Astrocyte of the spinal cord (primary cell): ENCODE measurements at regions not wholly inside any gene's neighbourhood (a gene's known extent, or its start where the extent isn't known, plus 50 kb on each side); places are given as distances from the start of the nearest gene placed in this dataset.

Source experiments
- DNase-seq: peaks from one replicate; pipeline ENCODE4 v3.0.0; 2011; ENCODE audit warnings: low read depth, low spot score
- H3K4me3 ChIP-seq: 2 replicates; pipeline ENCODE4 v1.5.1; 2011; ENCODE audit warnings: low read depth, mild to moderate bottlenecking, low read length, moderate library complexity
- in situ Hi-C: cut with HindIII; loops from 2 replicates; pipeline ENCODE4 v1.10.0; 2017; ENCODE audit warnings: low sequenced_read_pairs
- TF ChIP-seq, protein P1 (sequence below): IDR thresholded peaks from 2 replicates; pipeline ENCODE4 v1.5.1; 2012; ENCODE audit warnings: low read depth, mild to moderate bottlenecking, low read length, inconsistent platforms

DNA sequence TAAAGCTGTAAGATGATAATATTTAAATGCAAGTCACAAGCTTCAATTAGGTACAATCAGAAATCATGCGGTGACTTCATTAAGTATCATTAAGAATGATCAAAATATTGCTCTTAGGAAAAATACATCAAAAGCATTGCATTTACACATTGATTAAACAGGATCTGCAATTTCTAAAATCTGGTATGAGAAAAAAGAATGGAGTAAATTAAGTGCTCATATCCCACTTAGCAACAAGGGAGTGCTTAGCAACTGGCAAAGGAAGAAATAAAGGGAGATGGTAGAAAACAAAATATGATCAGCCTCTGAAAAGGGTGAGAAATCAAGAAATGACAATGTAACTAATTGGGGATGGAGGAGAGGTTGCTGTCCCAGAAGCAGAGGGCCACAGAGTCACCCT, 1918.2 kb upstream of the PIK3C3 start:
- in situ Hi-C loops = no loop called here
- H3K4me3 ChIP-seq = no peak overlapping the region
- TF ChIP-seq, protein P1, sequence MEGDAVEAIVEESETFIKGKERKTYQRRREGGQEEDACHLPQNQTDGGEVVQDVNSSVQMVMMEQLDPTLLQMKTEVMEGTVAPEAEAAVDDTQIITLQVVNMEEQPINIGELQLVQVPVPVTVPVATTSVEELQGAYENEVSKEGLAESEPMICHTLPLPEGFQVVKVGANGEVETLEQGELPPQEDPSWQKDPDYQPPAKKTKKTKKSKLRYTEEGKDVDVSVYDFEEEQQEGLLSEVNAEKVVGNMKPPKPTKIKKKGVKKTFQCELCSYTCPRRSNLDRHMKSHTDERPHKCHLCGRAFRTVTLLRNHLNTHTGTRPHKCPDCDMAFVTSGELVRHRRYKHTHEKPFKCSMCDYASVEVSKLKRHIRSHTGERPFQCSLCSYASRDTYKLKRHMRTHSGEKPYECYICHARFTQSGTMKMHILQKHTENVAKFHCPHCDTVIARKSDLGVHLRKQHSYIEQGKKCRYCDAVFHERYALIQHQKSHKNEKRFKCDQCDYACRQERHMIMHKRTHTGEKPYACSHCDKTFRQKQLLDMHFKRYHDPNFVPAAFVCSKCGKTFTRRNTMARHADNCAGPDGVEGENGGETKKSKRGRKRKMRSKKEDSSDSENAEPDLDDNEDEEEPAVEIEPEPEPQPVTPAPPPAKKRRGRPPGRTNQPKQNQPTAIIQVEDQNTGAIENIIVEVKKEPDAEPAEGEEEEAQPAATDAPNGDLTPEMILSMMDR = no peak
- no peak for DNase-seq

DNA sequence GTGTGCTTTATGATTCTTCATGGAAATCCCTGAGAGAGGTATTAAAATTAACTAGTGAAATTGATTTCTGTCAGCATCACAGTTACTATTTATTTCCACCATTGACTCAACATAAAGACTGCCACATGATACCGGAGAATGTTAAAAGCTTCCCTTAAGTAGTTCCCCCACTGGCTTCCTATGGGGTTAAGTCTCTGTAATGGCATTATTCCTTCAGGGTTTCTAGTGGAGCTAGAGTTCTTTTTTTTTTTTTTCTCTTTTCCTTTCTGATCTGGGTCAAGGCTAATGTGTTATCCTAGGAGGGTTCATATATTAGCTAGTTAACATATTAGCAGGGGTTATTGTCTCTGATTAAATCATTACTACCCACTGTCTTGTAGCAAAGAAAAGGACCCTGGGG, 1919.1 kb upstream of the PIK3C3 start:
- no peak overlapping the region for H3K4me3 ChIP-seq
- TF ChIP-seq, protein P1 = no peak
- DNase-seq = no peak
- in situ Hi-C loops = no loop called here

DNA sequence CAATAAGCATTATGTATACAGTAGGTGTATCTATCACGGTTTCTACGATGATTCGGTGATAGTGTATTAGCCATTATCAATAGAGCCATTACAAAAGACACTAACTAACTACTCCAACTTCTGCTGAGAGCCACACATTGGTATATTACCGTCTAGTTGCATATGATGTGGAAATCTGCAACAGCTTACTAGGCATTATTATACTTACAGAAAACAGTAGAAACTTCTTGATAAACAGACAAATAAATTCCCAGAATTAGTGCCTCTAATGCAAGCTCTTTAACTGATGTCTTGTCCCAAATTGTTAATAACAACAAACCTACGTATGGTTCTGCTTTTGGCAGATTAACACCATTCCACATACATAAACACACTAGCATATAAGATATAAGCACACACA, 1923.0 kb upstream of the PIK3C3 start:
- in situ Hi-C loops = no loop called here
- no peak overlapping the region for H3K4me3 ChIP-seq
- TF ChIP-seq, protein P1 = no peak
- DNase-seq = no peak

DNA sequence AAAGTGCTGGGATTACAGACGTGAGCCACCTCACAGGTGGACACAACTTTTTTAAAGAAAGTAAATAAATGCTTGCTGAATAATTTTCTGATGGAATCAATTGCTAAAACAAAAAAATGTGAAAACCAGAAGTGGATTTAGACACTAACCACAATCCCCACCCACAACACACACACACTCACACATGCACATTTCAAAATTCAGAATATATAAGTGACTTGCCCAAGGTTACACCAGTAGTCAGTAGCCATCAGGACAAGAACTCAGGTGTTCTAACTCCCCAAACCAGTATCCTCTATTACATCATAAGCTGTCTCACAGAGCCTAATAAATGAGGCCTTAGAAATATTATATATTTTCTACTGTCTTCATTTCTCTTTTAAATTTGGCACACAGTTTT, 1923.6 kb upstream of the PIK3C3 start:
- DNase-seq = no peak
- in situ Hi-C loops = no loop called here
- TF ChIP-seq, protein P1 = no peak

DNA sequence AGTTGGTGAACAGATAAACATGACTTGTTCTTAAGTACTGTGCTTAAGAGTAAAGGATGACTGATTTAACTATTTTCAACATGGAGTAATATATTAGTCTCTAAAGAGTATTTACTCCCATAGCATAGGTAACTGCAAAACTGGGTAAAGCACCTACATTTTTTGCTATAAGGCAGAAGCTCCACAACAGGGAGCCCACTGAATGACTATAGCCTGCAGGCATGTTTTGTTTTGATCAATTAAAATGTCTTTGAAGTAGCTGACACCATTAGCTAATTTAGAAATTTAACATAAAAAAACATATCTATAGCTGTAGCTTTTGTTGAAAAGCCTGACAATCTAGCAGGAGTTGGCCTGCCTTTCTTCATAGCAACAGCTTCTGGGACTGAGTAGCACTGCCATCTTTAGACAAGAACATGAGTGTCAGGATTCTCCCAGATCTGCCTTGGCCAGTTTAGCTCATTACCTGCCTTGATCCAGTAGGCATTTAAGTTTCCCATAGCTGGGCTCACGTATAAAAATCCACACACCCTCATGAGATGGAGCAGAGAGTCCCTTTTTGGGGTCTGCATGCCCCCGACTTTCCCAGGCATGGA, 1935.1 kb upstream of the PIK3C3 start:
- H3K4me3 ChIP-seq = no peak overlapping the region
- TF ChIP-seq, protein P1 = no peak
- no peak for DNase-seq
- in situ Hi-C loops = no loop called here

More for the DNA sequence above, 1923.6 kb upstream of the PIK3C3 start:
- no peak overlapping the region for H3K4me3 ChIP-seq

DNA sequence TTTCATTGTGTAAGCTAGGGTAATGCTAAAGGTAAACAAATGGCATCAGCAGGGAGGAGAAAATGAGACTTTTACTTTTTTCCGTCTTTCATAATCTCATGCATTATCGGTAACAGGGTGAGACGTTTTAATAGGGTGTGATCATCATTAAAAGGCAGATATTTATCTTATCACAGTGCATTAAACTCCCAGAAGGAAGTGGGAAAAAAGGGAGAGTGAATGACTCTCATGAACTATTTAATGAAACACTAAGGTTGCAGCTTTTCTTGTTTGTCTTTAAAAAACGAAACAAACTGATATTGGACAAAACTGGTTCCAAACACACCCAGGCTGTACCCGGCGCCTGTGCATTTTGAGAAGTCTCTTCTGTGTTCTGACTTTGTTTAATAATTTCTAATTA, 1936.8 kb upstream of the PIK3C3 start:
- TF ChIP-seq, protein P1 = no peak
- in situ Hi-C loops = no loop called here
- DNase-seq = no peak
- no peak overlapping the region for H3K4me3 ChIP-seq

DNA sequence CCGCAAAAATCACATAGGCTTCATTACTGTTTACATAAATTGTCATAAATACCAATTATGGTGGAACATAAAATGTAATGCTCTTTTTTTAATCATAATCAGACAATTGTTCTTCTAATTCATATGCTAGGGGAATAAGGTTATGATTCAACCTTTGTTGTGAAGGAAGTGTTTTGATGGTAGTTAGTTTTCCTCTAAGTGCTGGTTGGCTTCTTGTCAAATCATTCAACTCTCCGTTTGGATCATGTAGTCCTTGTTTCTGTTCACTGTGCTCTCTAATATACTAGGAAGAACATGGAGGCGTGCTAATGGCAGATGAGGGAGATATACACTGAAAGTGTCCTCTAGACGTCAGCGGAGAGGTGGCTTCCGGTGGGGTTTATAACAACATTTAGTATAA, 1938.0 kb upstream of the PIK3C3 start:
- H3K4me3 ChIP-seq = no peak overlapping the region
- TF ChIP-seq, protein P1 = no peak
- DNase-seq = no peak
- in situ Hi-C loops = no loop called here
